HepG2 (cell line): ENCODE measurements at regions not wholly inside any gene's neighbourhood (a gene's known extent, or its start where the extent isn't known, plus 50 kb on each side); places are given as distances from the start of the nearest gene placed in this dataset.

Source experiments
- BHLHE40 ChIP-seq: IDR thresholded peaks from 2 replicates; pipeline ENCODE4 v1.6.1; 2011; ENCODE audit warnings: low read length, improper control_type of control experiment
- CHD2 ChIP-seq: IDR thresholded peaks from 2 replicates; pipeline ENCODE4 v1.6.1; 2011; ENCODE audit warnings: low read depth, low read length, improper control_type of control experiment
- FOXJ3 ChIP-seq: sonication (generic); formaldehyde crosslinking; IDR thresholded peaks from 2 replicates; pipeline ENCODE4 v1.4.0; 2020; ENCODE audit warnings: missing genetic modification reagents, mild to moderate bottlenecking, borderline replicate concordance
- KDM1A ChIP-seq: IDR thresholded peaks from 2 replicates; pipeline ENCODE4 v1.6.1; 2016; ENCODE audit warnings: missing compliant biosample characterization
- KLF15 ChIP-seq: sonication (generic); formaldehyde crosslinking; IDR thresholded peaks from 2 replicates; pipeline ENCODE4 v1.8.1; 2023; ENCODE audit warnings: borderline replicate concordance, mild to moderate bottlenecking, inconsistent platforms, missing genetic modification reagents, mixed read lengths
- NCOA2 ChIP-seq: sonication (generic); formaldehyde crosslinking; IDR thresholded peaks from 2 replicates; pipeline ENCODE4 v1.8.0; 2022; ENCODE audit warnings: inconsistent platforms
- POLR2A ChIP-seq, 2 experiments: IDR thresholded peaks; 2 replicates each; pipeline ENCODE4 v1.6.1; 2011; ENCODE audit warnings: low read depth in 2 of 2, low read length in 2 of 2, mild to moderate bottlenecking in 1 of 2, moderate library complexity in 1 of 2; ENCODE audit not compliant: insufficient read depth in 1 of 2
- SMC3 ChIP-seq: IDR thresholded peaks from 2 replicates; pipeline ENCODE4 v1.6.1; 2011; ENCODE audit warnings: low read length, improper control_type of control experiment
- ZNF589 ChIP-seq: sonication (generic); formaldehyde crosslinking; conservative IDR thresholded peaks from 2 replicates; pipeline ENCODE4 v1.8.0; 2022; ENCODE audit warnings: mild to moderate bottlenecking, moderate library complexity, missing genetic modification reagents
- ZNF792 ChIP-seq: IDR thresholded peaks from 2 replicates; pipeline ENCODE4 v1.6.1; 2016
- TF ChIP-seq, protein P1 (sequence below): sonication (generic); formaldehyde crosslinking; IDR thresholded peaks from 2 replicates; pipeline ENCODE4 v1.5.0; 2020; ENCODE audit warnings: mild to moderate bottlenecking, missing genetic modification reagents, moderate library complexity

DNA sequence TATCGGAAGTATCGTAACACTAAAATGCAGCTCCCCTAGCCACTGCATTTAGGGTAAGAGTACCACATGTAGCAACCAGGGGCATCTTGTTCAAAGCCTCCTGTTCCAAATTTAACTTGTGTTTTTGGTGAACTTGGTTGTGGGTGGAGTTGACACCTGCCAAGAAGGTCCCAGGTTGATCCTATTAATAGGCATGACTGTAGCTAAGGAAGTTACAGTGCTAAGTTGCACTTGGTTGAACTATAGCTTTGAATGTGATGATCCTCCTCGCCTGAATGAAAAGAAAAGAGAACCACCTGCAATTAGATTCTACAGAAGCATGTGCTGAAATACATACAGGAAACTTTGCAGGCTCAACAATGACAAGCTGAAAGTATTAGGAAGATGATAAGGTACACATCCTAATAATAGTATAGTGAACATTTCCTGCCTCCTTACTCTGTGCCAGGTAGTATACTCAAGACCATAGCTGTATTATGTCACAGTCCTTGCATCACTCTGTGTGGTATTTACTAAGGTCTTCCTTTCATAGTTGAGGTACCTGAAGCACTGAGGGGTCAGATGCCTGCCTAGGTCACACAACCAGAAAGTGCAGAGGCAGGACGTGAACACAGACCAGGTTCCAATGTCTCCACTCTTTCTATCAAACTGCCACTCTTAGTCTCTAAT lies 64.5 kb upstream of the PIP5K1B start:
- TF ChIP-seq POLR2A (IDR thresholded peaks at IDR 0.05; ENCODE audit: insufficient read depth in 1 of 2, low read depth in 2 of 2, low read length in 2 of 2) (no peak), KDM1A (CRISPR knock-in tag) (no peak), ZNF792 (CRISPR knock-in tag) (no peak), CHD2 (no peak), FOXJ3 (CRISPR knock-in tag) (no peak), BHLHE40 (no peak), ZNF589 (CRISPR knock-in tag) (no peak), SMC3 (no peak), KLF15 (CRISPR knock-in tag) (no peak), NCOA2 (CRISPR knock-in tag) (no peak)
- TF ChIP-seq, protein P1, sequence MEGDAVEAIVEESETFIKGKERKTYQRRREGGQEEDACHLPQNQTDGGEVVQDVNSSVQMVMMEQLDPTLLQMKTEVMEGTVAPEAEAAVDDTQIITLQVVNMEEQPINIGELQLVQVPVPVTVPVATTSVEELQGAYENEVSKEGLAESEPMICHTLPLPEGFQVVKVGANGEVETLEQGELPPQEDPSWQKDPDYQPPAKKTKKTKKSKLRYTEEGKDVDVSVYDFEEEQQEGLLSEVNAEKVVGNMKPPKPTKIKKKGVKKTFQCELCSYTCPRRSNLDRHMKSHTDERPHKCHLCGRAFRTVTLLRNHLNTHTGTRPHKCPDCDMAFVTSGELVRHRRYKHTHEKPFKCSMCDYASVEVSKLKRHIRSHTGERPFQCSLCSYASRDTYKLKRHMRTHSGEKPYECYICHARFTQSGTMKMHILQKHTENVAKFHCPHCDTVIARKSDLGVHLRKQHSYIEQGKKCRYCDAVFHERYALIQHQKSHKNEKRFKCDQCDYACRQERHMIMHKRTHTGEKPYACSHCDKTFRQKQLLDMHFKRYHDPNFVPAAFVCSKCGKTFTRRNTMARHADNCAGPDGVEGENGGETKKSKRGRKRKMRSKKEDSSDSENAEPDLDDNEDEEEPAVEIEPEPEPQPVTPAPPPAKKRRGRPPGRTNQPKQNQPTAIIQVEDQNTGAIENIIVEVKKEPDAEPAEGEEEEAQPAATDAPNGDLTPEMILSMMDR (CRISPR knock-in tag), result no peak
